HG03442 (cell line): ENCODE measurements at regions not wholly inside any gene's neighbourhood (a gene's known extent, or its start where the extent isn't known, plus 50 kb on each side); places are given as distances from the start of the nearest gene placed in this dataset.

Experiments
- ATAC-seq: cut with Tn5 transposase; IDR thresholded peaks from one replicate; pipeline ENCODE4 v1.9.1; 2021; ENCODE audit warnings: mild to moderate bottlenecking, moderate library complexity; ENCODE audit not compliant: unreplicated experiment

- ATAC-seq = no peak
Observed at GRCh38 chr21:16932314-16932713, 580.5 kb upstream of the CXADR start.

GRCh38 chr21:16942703-16943102 lies 570.1 kb upstream of the CXADR start:
- ATAC-seq = no peak

- ATAC-seq = no peak
Observed at GRCh38 chr21:16943231-16943630, 569.6 kb upstream of the CXADR start.

GRCh38 chr21:16945580-16945979 lies 567.3 kb upstream of the CXADR start:
- ATAC-seq = no peak

GRCh38 chr21:16956824-16957223 lies 556.0 kb upstream of the CXADR start:
- no peak for ATAC-seq

- no peak for ATAC-seq
Observed at GRCh38 chr21:16965424-16965823, 547.4 kb upstream of the CXADR start.

- ATAC-seq = no peak
Observed at GRCh38 chr21:16968436-16968835, 544.4 kb upstream of the CXADR start.

GRCh38 chr21:16969636-16970035 lies 543.2 kb upstream of the CXADR start:
- ATAC-seq = no peak

GRCh38 chr21:16974060-16974459 lies 538.8 kb upstream of the CXADR start:
- ATAC-seq = no peak

GRCh38 chr21:16976193-16976592 lies 536.6 kb upstream of the CXADR start:
- ATAC-seq = no peak

GRCh38 chr21:16978309-16978895 lies 534.4 kb upstream of the CXADR start:
- ATAC-seq = no peak

- ATAC-seq = no peak
Observed at GRCh38 chr21:16979574-16979973, 533.3 kb upstream of the CXADR start.

GRCh38 chr21:16983420-16983819 lies 529.4 kb upstream of the CXADR start:
- ATAC-seq = no peak

- no peak for ATAC-seq
Observed at GRCh38 chr21:16992448-16992847, 520.4 kb upstream of the CXADR start.

- no peak for ATAC-seq
Observed at GRCh38 chr21:16993416-16994038, 519.3 kb upstream of the CXADR start.

- no peak for ATAC-seq
Observed at GRCh38 chr21:17002594-17003257, 510.1 kb upstream of the CXADR start.

GRCh38 chr21:17003258-17003615 lies 509.6 kb upstream of the CXADR start:
- ATAC-seq = no peak

GRCh38 chr21:17003763-17004373 lies 509.0 kb upstream of the CXADR start:
- ATAC-seq = no peak

- ATAC-seq = no peak
Observed at GRCh38 chr21:17032141-17032655, 480.6 kb upstream of the CXADR start.

- no peak for ATAC-seq
Observed at GRCh38 chr21:17044696-17045095, 468.1 kb upstream of the CXADR start.

- ATAC-seq = no peak
Observed at GRCh38 chr21:17045214-17045853, 467.5 kb upstream of the CXADR start.
